Smooth muscle cell (in vitro differentiated cells): ENCODE measurements at regions not wholly inside any gene's neighbourhood (a gene's known extent, or its start where the extent isn't known, plus 50 kb on each side); places are given as distances from the start of the nearest gene placed in this dataset.
A peak's percentile ranks its signal among the peaks of the same experiment; 100 is the strongest.

Experiments
- DNase-seq: peaks from one replicate; lab custom pipeline; 2025; ENCODE audit not compliant: unreplicated experiment; lab: John Stamatoyannopoulos, UW
- H2AFZ ChIP-seq: fragments of 200-600 bp; sonication (generic); 2 replicates; pipeline ENCODE4 v1.6.0; 2016; ENCODE audit warnings: antibody characterized with exemption, low read depth, mild to moderate bottlenecking
- H3F3A ChIP-seq: fragments of 200-600 bp; sonication (generic); 2 replicates; pipeline ENCODE4 v1.6.0; 2017; ENCODE audit warnings: antibody characterized with exemption, low read depth
- H3K27ac ChIP-seq: fragments of 200-600 bp; sonication (generic); 2 replicates; pipeline ENCODE4 v1.5.1; 2016; ENCODE audit warnings: low read depth, mild to moderate bottlenecking
- H3K27me3 ChIP-seq: fragments of 200-600 bp; sonication (generic); 2 replicates; pipeline ENCODE4 v1.6.1; 2016; ENCODE audit warnings: low read depth, mild to moderate bottlenecking
- H3K36me3 ChIP-seq: fragments of 200-600 bp; sonication (generic); 2 replicates; pipeline ENCODE4 v1.5.1; 2016; ENCODE audit warnings: low read depth
- H3K4me1 ChIP-seq: fragments of 200-600 bp; sonication (generic); 2 replicates; pipeline ENCODE4 v1.5.1; 2016; ENCODE audit warnings: low read depth
- H3K4me2 ChIP-seq: fragments of 200-600 bp; sonication (generic); 2 replicates; pipeline ENCODE4 v1.6.0; 2016; ENCODE audit warnings: mild to moderate bottlenecking
- H3K4me3 ChIP-seq: fragments of 200-600 bp; sonication (generic); 2 replicates; pipeline ENCODE4 v1.5.1; 2016; ENCODE audit warnings: mild to moderate bottlenecking
- H3K79me2 ChIP-seq: fragments of 200-600 bp; sonication (generic); 2 replicates; pipeline ENCODE4 v1.6.0; 2016; ENCODE audit warnings: low read depth, mild to moderate bottlenecking
- H3K9ac ChIP-seq: fragments of 200-600 bp; sonication (generic); 2 replicates; pipeline ENCODE4 v1.6.0; 2016; ENCODE audit warnings: low read depth
- H3K9me3 ChIP-seq: fragments of 200-600 bp; sonication (generic); replicated peaks from 2 replicates; pipeline ENCODE4 v1.5.1; 2016; ENCODE audit warnings: low read depth
- H4K20me1 ChIP-seq: fragments of 200-600 bp; sonication (generic); 2 replicates; pipeline ENCODE4 v1.6.0; 2016; ENCODE audit warnings: low read depth
- WGBS: methylation state at CpG from one replicate; pipeline ENCODE4 v1.1.7; 2016; ENCODE audit warnings: low lambda C conversion rate; 5-methylcytosine and 5-hydroxymethylcytosine counted together
- TF ChIP-seq, protein P1 (sequence below): fragments of 200-600 bp; sonication (generic); IDR thresholded peaks from 2 replicates; pipeline ENCODE4 v1.5.1; 2017; ENCODE audit warnings: borderline replicate concordance, mild to moderate bottlenecking, antibody characterized with exemption; ENCODE audit not compliant: insufficient read depth, poor library complexity, severe bottlenecking

DNA sequence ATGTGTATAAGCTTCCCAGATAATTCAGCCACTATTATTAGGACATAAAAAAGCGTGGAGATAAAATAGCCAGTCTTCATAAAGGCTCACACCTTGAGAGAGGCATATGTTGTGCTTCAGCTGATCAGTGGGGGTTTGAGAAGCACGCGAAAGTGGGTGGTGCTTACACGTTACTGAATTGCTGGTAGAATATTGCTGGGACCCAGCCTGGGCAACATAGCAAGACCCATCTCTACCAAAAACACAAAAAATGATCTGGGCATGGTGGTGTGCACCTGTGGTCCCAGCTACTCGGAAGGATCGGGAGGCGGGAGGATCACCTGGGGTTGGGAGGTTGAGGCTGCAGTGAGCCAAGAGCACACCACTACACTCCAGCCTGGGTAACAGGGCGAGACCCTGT is 74.9 kb upstream of the MBOAT2 start:
- Histone ChIP-seq H2AFZ (no peak overlapping the region), H3K9ac (no peak overlapping the region), H3K27ac (no peak overlapping the region), H4K20me1 (no peaks in the 10 kb centered on the region), H3F3A (peaks cover 10% of the 10 kb centered on the region), H3K4me3 (no peak overlapping the region), H3K4me2 (no peak overlapping the region), H3K79me2 (no peaks in the 10 kb centered on the region), H3K4me1 (no peaks in the 10 kb centered on the region), H3K9me3 (no peaks in the 10 kb centered on the region), H3K36me3 (no peaks in the 10 kb centered on the region), H3K27me3 (no peaks in the 10 kb centered on the region)
- TF ChIP-seq, protein P1, sequence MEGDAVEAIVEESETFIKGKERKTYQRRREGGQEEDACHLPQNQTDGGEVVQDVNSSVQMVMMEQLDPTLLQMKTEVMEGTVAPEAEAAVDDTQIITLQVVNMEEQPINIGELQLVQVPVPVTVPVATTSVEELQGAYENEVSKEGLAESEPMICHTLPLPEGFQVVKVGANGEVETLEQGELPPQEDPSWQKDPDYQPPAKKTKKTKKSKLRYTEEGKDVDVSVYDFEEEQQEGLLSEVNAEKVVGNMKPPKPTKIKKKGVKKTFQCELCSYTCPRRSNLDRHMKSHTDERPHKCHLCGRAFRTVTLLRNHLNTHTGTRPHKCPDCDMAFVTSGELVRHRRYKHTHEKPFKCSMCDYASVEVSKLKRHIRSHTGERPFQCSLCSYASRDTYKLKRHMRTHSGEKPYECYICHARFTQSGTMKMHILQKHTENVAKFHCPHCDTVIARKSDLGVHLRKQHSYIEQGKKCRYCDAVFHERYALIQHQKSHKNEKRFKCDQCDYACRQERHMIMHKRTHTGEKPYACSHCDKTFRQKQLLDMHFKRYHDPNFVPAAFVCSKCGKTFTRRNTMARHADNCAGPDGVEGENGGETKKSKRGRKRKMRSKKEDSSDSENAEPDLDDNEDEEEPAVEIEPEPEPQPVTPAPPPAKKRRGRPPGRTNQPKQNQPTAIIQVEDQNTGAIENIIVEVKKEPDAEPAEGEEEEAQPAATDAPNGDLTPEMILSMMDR, result no peak
- 92% methylated on average over 8 of the region's 8 CpGs for WGBS
- DNase-seq, result no peak

DNA sequence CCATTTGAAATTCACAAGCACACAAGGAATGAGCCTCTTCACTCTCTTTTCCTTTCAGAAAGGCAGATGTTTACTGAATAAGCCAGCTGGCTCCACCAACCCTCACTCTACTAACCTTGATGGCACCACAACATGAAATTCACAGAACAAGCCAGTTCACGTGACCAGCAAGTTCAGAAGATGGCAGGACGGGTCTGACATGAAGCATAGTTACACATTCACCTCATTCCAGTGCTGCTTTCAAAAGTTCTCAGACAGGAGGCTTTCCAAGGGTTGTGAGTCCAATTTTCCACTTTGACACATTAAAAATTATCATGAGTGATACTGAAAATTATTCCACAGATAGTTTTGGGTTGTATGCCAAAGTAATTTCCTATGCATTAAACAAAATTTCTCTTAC is 74.2 kb upstream of the MBOAT2 start:
- H3K27me3 ChIP-seq, result no peaks in the 10 kb centered on the region
- no peaks in the 10 kb centered on the region for H3K4me1 ChIP-seq
- no peaks in the 10 kb centered on the region for H3K36me3 ChIP-seq
- H3K79me2 ChIP-seq, result no peaks in the 10 kb centered on the region
- 78% methylated on average over 2 of the region's 2 CpGs for WGBS
- H3K27ac ChIP-seq, result no peak overlapping the region
- H3F3A ChIP-seq, result peaks cover 10% of the 10 kb centered on the region
- H2AFZ ChIP-seq, result no peak overlapping the region
- H4K20me1 ChIP-seq, result no peaks in the 10 kb centered on the region
- TF ChIP-seq, protein P1, result no peak
- no peaks in the 10 kb centered on the region for H3K9me3 ChIP-seq
- H3K4me3 ChIP-seq, result no peak overlapping the region
- DNase-seq, result no peak
- no peak overlapping the region for H3K9ac ChIP-seq
- H3K4me2 ChIP-seq, result no peak overlapping the region

DNA sequence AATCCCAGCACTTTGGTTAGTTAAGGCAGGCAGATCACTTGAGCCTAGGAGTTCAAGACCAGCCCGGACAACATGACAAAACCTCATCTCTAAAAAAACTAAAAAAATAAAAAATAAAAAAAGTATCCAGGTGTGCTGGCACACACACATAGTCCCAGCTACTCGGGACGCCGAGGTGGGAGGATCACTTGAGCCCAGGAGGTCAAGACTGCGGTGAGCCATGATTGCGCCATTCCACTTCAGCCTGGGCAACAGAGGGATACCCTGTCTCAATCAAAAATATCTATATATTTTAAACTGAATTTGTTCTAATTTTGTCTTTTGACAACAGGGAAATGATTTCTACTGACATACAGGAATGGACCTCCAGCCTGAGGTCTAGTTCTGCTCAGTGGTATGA is 73.3 kb upstream of the MBOAT2 start:
- H3F3A ChIP-seq, result peaks cover 10% of the 10 kb centered on the region
- no peak for DNase-seq
- H2AFZ ChIP-seq, result no peak overlapping the region
- no peaks in the 10 kb centered on the region for H4K20me1 ChIP-seq
- no peaks in the 10 kb centered on the region for H3K36me3 ChIP-seq
- no peaks in the 10 kb centered on the region for H3K9me3 ChIP-seq
- H3K4me2 ChIP-seq, result no peak overlapping the region
- H3K9ac ChIP-seq, result no peak overlapping the region
- H3K27me3 ChIP-seq, result no peaks in the 10 kb centered on the region
- WGBS, result 93% methylated on average over 6 of the region's 6 CpGs
- H3K4me1 ChIP-seq, result no peaks in the 10 kb centered on the region
- TF ChIP-seq, protein P1, result no peak
- no peaks in the 10 kb centered on the region for H3K79me2 ChIP-seq
- H3K4me3 ChIP-seq, result no peak overlapping the region
- H3K27ac ChIP-seq, result peak overlapping the region; percentile 49

DNA sequence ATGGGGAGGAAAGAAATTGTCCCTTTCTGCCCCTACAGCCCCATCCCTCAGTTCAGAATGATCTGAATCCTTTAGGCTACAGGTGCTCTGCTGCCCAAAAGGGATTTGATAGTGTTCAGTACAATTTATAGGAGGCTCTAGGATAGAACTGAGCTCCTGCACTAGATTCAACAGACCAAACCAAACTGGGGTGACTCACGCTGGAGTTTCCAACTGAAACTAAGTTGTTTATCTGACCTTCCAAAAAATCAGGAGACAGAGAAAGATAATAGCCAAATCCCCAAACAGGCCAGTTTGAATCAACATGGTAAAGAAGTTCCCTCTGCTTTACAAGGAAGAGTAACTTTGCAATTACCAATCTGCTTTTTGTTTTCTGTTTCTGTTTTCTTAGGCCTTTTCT is 72.7 kb upstream of the MBOAT2 start:
- WGBS, result 52% methylated on average over 1 of the region's 1 CpG
- H2AFZ ChIP-seq, result no peak overlapping the region

More for the DNA sequence above, 72.7 kb upstream of the MBOAT2 start:
- Histone ChIP-seq H3K9me3 (no peaks in the 10 kb centered on the region), H3K4me2 (peak overlapping the region; percentile 45), H3K4me3 (no peak overlapping the region), H3K79me2 (no peaks in the 10 kb centered on the region), H3F3A (peaks cover 10% of the 10 kb centered on the region), H4K20me1 (no peaks in the 10 kb centered on the region), H3K27me3 (no peaks in the 10 kb centered on the region), H3K9ac (no peak overlapping the region), H3K4me1 (no peaks in the 10 kb centered on the region), H3K36me3 (no peaks in the 10 kb centered on the region), H3K27ac (peak overlapping the region; percentile 49)
- TF ChIP-seq, protein P1, result no peak
- no peak for DNase-seq
